GM21423 (cell line): ENCODE measurements at regions not wholly inside any gene's neighbourhood (a gene's known extent, or its start where the extent isn't known, plus 50 kb on each side); places are given as distances from the start of the nearest gene placed in this dataset.
"Not testable (repeated sequence)": the region's sequence is repeated elsewhere in the genome, so short reads cannot be mapped to it uniquely, and the experiment has no call there.

ENCODE experiments used
- ATAC-seq: cut with Tn5 transposase; IDR thresholded peaks from one replicate; pipeline ENCODE4 v1.9.1; 2021; ENCODE audit warnings: mild to moderate bottlenecking, moderate library complexity; ENCODE audit not compliant: unreplicated experiment

DNA sequence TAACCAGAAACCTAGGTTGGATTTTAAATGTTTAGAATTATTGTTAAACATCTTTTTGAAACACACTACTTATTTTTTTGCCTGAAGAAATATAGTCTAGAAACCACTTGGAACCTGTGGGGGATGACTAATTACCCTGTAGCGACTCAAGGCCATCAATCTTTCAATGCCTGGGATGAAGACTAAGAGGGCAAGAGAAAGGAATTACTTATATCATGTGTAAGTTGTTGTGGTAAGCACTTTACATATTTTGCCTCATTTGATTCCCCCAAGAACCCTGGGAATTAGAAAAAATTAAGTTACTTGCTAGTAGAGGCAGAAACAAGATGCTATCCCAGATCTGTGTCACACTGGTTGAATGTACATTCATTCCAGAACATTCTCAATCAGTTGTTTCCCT is 170.9 kb upstream of the GRIA3 start:
- no peak for ATAC-seq

DNA sequence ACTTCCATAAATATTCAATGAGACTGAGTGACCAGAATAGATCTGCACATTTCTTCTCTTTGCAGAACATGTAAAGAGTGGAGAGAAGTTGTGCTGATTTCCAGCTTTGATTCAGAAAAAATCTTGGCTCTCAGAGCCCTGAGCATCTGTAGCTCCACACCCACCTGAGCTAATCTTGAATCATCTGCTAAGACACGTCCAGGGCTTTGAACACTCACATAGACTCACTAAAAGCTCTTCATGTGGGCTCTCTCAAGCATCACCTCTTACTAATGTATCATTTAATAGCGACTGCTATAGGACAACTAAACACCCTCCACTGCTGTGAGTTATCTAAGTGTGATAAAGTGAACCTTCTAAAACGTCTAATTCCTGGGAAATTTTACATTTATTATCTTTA is 147.7 kb upstream of the GRIA3 start:
- ATAC-seq: no peak

DNA sequence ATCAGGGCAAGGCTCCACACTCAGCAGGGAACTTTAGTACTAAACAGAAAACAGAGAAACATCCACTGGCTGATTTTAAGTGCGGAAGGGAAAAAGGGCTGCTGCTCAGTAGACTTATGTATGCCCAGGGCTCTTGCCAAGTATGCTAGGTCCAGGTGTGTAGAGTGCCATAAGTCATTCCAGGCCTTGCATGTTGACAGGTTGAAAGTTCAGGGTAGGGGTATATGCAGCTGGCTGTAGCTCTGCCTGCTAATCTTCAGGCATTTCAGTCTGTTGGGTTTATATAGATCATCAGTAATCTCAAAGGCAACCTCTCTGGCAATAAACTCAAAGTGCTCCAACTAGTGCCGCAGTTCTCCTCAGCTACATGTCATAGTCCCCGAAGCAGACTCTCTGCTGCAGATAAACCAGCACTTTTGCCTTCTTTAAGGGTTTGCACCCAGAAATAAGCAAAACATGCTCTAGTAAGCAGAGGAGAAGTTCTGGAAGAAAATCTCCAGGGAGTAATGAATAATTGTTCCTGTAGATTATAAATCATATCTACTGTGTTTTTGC is 134.9 kb upstream of the GRIA3 start:
- ATAC-seq: no peak

DNA sequence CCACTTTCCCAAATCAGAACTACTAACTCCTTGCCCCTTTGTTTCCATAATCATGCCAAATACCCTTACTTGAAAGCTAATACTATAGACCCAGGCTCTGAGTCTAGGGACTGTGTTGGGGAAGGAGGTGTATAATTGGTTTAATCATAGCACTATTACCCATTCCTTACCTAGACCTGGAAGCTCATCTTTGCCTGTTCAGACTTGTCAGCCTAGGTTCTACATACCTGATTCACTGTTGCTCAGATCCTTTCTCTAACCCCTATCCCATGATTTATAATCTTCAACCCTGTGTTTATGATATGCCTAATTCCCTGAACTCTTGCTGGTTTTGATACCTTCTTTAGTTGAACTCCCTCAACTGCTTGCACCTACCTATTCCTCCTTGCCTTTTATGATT is 123.1 kb upstream of the GRIA3 start:
- ATAC-seq: no peak

DNA sequence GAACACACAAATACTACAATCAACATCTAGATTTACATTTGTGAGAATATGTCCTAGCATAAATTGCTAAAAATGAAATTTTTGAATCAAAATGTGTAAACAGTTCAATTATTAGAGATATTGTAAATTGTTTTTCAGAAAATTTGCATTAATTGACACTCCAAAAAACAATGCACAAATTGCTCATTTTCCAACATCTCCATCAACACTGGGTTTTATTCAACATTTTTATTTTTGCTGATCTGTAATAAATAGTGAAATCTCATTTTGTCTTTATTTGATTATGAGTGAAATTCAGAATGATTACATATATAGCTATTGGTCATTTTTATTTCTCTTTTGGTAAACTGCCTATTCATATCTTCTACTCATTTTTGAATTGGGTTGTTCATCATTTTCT is 120.0 kb upstream of the GRIA3 start:
- ATAC-seq: no peak

DNA sequence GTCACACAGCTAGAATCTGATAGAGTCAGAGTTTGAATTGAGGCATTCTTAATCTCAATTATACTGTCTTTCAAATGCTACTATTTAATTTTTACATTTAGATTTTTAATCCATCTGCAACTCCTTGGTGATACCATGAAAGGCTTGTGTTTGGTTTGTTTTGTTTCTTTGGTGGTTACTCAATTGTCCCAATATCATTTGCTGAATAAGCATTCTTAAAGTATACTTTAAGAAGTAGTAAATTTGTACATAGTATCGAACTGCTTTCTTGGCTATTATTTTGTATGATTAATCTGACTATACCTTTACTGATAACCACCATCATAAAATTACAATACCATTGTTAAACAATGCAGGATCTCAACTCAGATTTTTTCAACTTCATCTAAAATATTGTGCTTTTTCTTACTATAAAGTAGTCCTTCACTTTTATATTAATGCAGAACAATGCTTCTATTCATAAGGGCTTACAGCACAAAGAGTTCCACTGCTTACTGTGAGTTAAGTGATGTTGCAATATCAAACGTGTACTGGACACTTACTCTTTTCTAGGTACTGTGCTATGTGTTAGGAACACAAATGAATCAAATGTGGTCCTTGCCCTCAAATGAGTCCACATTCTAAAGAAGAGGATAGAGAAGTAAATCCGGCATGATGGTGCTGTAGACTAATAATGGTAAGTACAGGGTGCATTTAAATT is 111.2 kb upstream of the GRIA3 start:
- no peak for ATAC-seq

DNA sequence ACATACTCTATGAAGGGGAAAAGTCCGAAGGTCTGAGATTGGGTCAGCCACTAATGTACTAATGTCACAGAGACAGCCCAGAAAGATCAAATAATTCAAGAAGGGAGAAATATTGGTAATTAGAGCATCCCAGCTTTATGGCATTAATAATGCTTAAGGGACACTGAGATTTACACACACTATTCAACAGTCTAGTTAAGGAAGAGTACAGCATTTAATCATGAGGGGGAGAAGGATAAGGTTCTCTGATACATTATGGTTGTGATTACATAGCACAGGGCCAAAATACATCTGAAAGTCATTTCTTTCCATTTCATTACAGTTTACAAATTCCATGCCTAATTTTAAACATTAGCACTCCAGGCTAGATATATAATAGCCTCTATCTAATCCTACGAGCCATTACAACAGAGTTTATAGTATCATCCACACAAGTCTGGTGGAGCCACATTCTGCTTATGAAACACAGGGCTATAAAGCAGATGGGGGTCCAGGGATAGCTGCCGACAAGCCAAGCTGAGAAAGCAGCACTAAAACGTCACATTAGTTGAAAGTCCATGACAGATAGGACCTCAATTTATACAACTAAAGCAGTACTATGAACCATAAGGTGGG is 108.0 kb upstream of the GRIA3 start:
- no peak for ATAC-seq

DNA sequence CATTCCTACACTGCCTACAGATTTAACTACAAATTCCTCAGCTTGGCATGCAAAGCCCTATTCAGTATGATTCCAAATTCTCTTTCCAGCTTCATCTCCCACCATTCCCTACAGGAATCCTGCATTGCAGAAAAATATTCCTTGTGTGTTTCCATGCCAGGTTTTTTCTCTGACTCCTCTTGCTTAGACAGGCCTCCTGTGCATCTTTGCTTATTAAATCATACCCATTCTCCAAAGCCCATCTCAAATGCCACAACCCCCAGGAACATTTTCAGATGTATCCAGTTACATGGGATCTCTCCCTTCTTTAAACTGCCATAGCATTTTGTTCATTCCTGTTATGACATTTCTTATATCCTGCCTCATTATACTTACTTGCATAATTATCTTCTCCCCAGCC is 106.4 kb upstream of the GRIA3 start:
- no peak for ATAC-seq

DNA sequence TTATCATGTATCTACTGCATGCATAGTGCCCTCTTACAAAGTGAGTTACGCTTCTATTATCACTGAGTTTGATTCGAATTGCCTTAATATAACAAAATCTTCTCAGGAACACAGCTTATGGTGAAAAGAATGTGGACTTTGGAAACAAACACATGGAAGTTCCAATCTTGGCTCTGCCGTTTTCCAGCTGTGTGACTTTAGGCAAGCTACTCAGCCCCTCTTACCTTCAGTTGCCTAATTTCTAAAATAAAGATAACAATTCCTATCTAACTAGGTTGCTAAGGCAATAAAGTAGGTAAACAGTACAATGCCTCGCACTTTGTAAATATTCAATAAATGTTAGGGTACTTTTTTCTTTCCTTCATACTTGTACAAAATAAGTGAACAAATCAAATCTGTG is 104.0 kb upstream of the GRIA3 start:
- ATAC-seq: no peak

DNA sequence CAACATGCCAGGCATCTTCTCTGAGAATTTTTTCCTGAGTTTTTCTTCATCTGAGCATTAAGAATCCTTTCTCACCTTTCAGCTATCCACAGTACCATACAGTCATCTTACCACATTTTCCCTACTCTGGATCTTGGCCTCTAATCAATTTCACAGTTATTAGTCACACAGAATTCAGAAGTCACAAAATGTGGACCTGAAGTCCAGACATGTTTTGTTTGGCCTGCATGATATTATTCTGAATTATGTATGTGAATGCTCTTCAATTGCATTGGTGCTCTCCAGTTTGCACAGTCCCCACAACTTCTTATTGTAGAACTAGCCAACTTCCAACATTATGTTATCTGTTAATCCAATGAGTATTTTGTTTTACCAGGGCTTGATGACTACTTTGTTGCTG is 102.3 kb upstream of the GRIA3 start:
- ATAC-seq: no peak

DNA sequence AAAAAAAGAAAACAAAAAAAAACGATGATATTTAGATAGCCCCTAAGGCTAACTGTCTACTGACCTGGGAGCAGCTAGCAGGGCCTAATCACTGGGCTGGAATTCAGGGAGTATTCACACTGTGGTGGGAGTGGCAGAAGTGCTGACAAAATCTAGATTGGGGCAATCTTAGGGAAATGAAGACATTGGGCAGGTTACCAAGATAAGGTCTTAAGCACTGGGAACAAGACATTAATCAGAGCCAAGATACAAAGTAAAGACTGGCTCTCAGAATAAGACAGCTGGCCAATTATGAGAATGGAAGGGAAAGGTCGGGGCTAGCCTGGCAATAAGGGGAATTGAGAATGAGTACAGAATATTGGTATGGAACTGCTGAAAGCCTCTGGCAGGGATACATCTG is 100.2 kb upstream of the GRIA3 start:
- no peak for ATAC-seq

DNA sequence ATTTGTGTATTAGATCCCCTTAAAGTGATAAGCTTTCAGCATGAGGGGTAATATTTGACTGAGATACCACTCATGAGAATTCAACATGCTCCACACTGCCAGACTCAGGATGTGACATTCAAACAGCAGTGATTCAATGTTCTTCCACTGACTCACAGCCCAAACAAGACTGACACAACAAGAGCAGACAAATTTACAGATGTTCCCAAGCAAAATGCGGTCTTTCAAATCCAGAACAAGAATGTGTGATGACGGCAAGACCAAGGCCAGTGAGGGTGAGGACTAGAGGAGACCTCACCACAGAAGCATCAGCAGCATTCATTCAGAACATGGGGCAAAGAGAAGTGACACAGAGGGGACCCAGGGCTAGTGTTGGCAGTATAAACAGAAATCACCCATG is 99.3 kb upstream of the GRIA3 start:
- no peak for ATAC-seq

DNA sequence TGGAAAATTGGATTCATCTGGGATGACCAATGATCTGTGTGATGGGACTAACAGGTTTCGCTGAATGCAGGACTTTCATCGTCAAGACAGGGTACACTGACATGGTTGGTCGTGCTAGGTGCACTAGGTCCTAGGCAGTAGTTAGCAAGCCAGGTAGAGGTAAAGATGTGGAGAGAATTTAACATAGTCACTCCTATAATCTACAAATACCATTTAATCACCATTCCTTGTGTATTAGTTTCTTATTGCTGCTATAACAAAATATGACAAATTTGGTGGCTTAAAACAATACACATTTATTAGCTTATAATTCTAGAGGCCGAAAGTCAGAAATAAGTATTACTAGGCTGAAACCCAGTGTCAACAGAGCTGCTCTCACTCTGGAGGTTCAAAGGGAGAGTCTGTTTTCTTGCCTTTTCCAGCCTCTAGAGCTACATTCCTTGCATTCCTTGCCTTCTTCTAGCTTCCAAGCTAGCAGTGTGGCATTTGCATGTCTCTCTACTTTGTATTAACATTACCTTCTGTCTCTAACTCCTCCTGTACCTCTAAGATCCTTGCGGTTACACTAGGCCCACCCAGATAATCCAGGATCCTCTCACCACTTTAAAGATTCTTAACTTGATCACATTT is 98.7 kb upstream of the GRIA3 start:
- no peak for ATAC-seq

DNA sequence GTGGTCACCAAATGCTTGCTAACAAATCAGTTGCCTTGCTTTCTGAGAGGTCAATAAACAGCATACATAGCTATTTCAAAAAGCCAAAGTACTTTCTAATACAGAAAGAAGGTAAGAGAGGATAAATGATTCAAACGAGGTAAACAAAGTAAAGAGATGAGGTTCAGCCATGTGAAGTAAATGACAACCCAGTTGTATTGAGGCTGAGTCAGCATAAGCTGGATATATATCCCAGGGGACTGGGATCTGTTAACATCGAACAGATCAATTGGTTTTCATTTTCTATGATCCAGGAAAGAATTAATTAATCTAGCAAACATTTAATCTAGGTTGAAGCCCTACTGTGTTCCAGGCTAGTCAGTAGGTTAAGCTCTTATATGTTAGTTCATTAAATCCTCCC is 97.3 kb upstream of the GRIA3 start:
- ATAC-seq: no peak

DNA sequence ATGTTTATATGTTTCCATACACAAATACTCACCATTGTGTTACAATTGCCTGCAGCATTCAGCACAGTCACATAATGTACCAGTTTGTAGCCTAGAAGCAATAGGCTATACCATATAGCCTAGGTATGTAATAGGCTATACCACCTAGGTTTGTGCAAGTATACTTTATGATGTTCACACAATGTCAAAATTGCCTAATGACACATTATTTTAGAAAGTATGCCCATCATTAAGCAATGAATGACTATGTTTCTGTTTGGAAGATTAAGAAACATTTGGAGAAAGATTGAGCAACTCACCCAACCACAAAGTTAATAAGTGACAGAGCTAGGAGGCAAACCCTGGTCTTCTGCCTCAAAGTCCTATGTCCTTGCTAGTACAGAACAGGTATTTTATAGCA is 96.8 kb upstream of the GRIA3 start:
- ATAC-seq: no peak

DNA sequence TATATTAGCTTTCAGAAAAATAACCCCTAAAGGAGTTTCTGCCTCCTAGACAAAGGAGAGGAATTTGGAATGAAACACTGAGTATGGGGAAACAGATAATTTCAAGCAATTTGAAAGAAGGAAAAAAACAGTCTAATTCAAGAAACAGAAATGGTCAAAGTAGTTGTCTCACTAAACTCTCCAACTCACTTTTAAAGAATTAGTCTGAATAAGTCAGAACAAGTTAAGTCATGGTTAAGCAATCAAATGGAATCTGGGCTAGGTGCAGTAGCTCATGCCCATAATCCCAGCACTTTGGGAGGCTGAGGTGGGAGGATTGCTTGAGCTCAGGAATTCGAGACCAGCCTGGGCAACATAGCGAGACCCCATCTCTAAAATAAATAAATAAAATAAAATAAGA is 95.7 kb upstream of the GRIA3 start:
- no peak for ATAC-seq

DNA sequence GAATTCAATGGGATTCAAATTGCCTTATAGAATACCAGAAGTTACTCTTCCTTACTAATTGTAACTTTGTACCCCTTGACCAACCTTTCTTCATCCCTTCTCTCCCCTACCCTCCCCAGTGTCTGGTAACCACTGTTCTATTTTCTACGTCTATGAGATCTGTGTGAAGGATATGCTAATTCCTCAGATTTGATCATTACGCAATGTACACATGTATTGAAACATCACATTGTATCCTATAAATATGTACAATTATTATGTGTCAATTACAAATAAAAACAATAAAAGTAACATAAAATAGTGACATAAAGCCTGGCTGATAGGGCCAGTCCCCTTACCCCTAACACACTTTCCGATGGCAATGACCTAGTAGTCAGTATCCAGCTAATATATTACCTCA is 95.1 kb upstream of the GRIA3 start:
- no peak for ATAC-seq

DNA sequence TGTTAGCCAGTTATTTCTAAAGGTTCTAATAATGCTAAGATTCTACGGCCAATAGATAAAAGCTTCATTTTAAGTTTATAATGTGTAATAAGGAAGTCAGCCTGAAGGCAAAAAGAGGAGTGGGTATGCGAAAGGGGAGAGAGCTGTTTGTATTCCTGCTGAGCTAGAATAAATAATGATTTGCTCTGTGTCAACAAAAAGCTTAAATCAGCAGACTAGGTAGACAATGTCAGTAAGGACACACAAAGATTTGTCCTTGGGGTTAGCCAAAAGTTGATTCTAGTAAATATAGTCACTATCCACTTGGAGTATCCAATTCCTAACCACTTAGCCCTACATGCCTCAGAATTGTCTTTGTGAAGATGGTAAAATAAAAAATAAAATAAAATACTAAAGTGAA is 90.3 kb upstream of the GRIA3 start:
- no peak for ATAC-seq

DNA sequence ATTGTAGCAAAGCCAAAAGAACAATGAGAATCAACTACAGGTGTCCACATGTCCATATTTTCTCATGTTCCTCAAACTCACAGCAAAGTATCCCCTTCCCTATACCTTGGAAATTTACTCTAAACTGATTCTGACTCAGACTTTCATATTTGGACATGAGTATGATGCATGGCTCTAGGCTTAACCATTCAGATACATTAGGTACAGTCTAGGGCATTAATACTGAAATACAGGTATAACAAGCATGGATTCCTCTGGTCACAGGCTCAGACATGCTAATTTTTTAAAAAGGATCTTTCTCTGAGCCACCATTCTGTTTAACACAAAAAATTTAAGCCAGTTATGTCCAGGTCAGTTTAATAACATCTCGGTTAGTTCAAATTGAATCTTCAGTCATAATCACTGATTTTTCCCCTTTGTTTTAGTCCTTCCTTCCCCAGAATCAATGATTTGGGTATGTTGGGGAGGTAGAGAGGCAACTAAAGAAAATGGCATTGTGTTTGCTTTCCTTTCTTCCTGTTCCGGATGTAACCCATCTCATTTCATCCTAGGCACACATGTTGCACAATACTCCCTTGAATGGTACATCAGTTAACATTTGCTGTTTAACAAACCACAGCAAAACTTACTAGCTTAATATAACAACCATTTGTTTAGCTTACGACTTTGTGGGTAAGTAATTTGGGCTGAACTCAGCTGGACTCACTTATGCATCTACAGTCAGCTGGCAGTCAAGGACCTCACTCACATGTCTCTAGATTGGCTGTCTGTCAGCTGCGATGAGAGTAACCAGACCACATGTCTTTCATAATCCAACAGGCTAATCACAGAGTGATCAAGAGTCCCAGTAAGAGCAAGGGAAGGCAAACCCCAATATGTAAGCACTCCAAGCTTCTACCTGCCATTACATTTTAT is 75.3 kb upstream of the GRIA3 start:
- ATAC-seq: no peak

DNA sequence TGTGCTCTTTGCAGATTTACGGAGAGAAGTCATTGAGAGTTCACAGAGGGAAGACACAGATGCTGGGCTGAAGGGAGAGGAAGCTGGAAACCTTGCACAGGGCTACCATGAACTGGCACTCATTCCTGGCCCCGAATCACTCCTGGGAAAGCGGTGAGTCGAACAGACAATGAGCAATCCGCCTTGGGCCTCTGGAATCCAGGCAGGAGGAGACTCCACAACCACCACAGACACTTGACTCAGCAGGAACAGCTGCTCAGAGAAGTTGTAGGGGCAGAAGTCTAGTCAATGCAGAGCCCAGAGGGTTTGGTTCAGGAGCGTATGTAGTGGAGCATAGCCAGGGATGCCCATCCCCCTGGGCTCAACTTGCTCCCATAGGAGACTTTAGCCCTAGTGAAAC is 62.8 kb upstream of the GRIA3 start:
- ATAC-seq: no peak

DNA sequence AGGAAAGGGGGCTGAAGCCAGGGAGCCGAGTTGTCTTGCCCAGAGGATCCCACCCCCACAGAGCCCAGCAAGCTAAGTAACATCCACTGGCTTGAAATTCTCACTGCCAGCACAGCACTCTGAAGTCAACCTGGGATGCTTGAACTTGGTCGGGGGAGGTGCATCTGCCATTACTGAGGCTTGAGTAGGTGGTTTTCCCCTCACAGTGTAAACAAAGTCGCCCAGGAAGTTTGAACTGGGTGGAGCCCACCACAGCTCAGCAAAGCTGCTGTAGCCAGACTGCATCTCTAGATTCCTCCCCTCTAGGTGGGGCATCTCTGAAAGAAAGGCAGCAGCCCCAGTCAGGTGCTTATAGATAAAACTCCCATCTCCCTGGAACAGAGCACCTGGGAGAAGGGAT is 54.3 kb upstream of the GRIA3 start:
- ATAC-seq: not testable (repeated sequence)
